ENCODE measurements at regions not wholly inside any gene's neighbourhood (a gene's known extent, or its start where the extent isn't known, plus 50 kb on each side); places are given as distances from the start of the nearest gene placed in this dataset.

DNA sequence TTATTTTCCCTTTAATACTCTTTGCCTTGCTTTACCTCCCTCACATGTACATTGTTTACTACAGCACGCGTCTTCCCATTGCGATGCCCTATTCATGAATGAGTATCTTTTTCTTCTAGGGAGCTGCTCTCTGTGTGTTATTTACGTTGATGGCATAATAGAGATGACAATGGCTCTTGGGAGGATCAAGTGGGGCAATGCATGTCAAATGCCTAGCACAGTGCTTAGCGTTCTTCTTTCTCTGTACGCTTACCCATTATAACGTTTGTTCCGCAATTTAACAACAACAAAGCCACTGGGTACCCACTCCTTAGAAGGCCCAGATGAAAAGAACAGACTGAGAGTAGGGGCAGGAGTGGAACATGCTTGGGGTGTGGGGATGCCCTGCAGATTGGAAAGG lies 271.6 kb upstream of the TNRC6C start:
- DNase-seq (ENCODE audit: insufficient read length, low spot score): no peak
- no peak for FAIRE-seq

DNA sequence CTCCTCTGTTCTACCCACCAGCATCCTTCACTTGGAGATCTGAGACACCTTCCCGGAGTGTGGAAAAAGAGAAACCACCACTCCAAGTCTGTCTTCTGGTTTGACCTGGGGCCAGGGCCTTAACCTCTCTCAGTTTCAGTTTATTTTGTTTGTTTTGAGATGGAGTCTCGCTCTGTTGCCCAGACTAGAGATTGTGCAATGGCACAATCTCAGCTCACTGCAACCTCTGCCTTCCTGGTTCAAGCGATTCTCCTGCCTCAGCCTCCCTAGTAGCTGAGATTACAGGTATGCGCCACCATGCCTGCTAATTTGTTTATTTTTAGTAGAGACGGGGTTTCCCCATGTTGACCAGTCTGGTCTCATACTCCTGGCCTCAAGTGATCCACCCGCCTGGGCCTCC lies 271.1 kb upstream of the TNRC6C start:
- TF ChIP-seq POU2F2 (IDR thresholded peaks at IDR 0.05; ENCODE audit: low read depth, low read length) (no peak), SPI1 (IDR thresholded peaks at IDR 0.05; ENCODE audit: low read depth, low read length) (no peak), TAF1 (IDR thresholded peaks at IDR 0.05; ENCODE audit: low read depth, low read length) (no peak)
- no peak for FAIRE-seq

More for the DNA sequence above, 271.6 kb upstream of the TNRC6C start:
- no peak for TF ChIP-seq SPI1 (IDR thresholded peaks at IDR 0.05; ENCODE audit: low read depth, low read length)

DNA sequence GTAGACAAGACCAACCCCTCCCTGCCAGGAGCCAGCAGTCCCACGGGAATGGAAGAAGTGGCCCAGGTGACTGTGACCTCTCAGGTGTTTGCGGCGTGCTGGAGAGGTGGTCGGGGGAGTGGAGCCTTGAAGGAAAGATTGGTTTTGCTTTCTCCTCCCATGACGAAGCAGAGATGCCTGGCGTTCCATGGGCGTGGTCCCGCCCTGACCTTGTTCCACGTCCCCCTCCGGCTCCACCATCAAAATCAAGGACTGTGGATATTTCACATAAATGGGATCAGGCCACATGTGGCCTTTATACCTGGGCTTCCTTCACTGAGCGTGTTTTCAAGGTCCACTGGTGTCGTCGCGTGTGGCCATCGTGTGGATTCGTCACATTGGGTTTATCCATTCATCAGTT lies 270.6 kb upstream of the TNRC6C start:
- no peak for DNase-seq (ENCODE audit: insufficient read length, low spot score)
- TF ChIP-seq POU2F2 (IDR thresholded peaks at IDR 0.05; ENCODE audit: low read depth, low read length) (no peak), PAX5 (IDR thresholded peaks at IDR 0.05; ENCODE audit: insufficient read depth, low read length, severe bottlenecking) (no peak), POLR2AphosphoS5 (IDR thresholded peaks at IDR 0.05; ENCODE audit: low read depth, low read length) (no peak), TAF1 (IDR thresholded peaks at IDR 0.05; ENCODE audit: low read depth, low read length) (no peak), SPI1 (IDR thresholded peaks at IDR 0.05; ENCODE audit: low read depth, low read length) (no peak), POLR2A (IDR thresholded peaks at IDR 0.05; ENCODE audit: low read depth, low read length) (no peak)
- FAIRE-seq: no peak

More for the DNA sequence above, 271.1 kb upstream of the TNRC6C start:
- DNase-seq (ENCODE audit: insufficient read length, low spot score): no peak

DNA sequence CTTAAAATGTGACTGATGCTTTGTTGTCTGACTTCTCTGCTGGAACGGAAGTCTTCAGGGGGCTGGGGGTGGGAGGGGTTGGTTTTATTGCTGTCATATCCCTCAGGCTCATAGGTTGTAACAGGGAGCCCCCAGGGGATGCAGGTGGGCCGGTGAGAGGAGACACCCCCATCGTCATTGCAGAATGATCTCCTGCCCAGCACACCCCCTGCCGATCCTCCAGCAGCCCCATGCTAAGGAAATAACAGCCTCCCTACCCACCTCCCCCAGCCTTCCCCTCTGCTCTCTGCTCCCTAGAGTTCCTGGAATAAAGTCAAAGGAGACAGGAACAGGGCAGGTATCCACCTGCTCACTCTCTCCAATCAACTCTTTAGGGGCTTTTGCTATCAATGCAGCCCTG lies 270.1 kb upstream of the TNRC6C start:
- FAIRE-seq (no peak), DNase-seq (ENCODE audit: insufficient read length, low spot score) (no peak)
- TF ChIP-seq POU2F2 (IDR thresholded peaks at IDR 0.05; ENCODE audit: low read depth, low read length): no peak

DNA sequence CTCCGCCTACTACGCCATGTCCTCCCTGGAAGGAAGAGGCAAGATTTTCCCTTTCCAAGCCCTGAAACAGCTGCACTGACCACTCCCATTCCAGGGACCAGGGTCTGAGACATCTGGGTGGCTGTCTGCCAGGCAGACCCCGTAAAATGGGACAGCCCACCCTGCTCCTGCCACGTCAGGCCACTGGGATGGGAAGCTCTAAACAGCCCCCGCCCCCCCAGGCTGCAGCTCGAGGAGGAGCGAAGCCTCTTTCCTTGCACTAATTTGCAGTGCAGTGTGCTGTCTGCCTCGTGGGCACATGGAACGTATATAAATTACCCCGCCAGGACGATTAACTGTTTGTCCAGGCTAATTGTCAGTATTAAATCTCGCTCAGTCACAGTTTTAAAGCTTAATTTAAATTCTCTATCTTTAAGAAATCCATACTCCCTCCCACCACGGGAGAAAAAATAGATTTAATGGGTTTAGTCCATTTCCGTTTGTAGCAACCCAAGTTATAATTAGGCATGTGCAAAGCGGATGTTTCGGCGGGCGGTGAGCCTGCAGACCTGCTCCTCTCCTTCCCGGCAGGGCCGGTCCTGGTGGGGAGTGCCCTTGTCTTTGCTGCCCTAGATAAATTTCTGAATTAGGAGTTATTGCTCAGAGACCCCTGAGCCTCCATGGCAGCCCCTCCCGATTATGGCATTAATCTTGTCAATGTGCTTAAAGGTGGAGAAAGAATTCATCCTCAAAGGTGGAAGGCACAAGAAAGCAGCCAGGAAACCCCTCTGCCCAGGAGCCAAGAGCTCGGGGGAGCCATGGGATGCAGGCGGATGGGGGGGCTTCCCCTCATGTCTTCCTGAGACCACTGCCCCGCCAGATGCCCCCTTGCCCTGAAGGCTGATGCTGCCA lies 268.0 kb upstream of the TNRC6C start:
- TF ChIP-seq POLR2A (IDR thresholded peaks at IDR 0.05; ENCODE audit: low read depth, low read length) (no peak), POU2F2 (IDR thresholded peaks at IDR 0.05; ENCODE audit: low read depth, low read length) (no peak)
- DNase-seq (ENCODE audit: insufficient read length, low spot score) (no peak), FAIRE-seq (peak; percentile 33)

DNA sequence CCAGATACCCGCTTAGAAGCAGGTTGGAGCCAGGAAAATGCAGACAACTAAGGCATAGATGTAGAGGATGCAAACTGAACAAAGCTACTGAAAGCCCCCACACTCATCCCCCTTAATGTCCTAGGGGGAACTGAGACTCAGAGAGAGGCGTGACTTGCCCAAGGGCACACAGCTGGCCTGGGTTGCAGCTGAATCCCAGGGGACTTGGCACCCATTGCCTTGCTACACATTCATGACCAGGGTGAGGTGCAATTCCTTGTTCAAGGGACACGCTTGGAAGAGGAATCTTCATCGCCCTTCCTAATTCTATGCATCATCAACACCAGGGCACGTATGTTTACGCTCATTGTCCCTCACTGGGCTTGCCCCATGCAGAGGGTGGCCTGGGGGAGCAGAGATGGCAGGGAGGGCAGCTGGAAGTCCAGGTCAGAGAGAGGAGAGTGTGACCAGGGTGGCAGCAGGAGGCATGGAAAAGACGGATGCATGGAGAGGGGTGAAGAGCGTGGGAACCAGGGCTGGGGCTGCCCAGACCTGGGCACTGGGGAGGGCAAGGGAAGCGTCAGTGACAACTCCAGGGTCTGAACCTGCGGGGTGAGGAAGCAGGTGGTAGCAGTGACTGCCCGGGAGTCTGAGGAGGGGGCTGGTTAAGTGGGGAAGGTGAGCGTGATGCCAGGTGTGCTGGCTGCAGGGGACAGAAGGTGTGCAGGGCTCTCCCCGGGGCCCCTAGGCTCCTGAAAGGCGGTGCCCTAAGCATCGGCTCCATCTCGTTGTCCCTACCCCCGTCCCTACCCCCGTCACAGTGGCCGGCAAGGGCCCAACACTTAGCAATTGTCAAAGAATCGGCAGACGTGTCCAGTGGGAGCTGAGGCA lies 267.1 kb upstream of the TNRC6C start:
- FAIRE-seq (peak; percentile 57), DNase-seq (ENCODE audit: insufficient read length, low spot score) (no peak)
- TF ChIP-seq TAF1 (IDR thresholded peaks at IDR 0.05; ENCODE audit: low read depth, low read length) (no peak), PAX5 (IDR thresholded peaks at IDR 0.05; ENCODE audit: insufficient read depth, low read length, severe bottlenecking) (no peak), SPI1 (IDR thresholded peaks at IDR 0.05; ENCODE audit: low read depth, low read length) (no peak), POU2F2 (IDR thresholded peaks at IDR 0.05; ENCODE audit: low read depth, low read length) (no peak), POLR2A (IDR thresholded peaks at IDR 0.05; ENCODE audit: low read depth, low read length) (no peak)

DNA sequence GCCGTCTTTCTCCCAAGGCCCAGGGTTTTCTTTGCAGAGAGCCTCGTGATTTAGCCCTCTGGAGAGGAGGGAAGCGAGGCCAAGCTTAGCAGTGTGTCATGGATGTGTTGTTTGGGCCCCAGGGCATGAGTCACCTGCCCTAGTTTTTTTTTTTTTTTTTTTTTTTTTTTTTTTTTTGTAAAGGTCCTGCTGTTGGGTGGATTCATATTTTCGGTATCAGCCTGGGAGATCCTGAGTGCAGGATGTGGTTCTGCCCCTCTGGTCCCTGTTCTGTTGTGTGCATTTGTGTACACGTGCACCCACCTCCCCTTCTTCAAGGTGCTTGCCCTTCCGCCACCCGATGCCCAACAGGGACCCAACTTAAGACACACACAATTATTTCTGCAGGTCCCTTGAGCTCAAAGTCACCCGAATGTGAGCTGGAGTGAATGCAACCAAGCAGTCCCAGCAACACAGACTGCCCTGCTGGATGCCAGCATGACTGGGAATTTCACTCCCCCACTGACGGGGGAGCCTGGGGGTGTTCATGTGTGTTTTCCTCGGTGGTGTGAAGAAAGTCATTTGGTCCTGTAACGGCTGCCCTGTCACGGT lies 265.8 kb upstream of the TNRC6C start:
- no peak for DNase-seq (ENCODE audit: insufficient read length, low spot score)
- TF ChIP-seq SPI1 (IDR thresholded peaks at IDR 0.05; ENCODE audit: low read depth, low read length) (no peak), TAF1 (IDR thresholded peaks at IDR 0.05; ENCODE audit: low read depth, low read length) (no peak), PAX5 (IDR thresholded peaks at IDR 0.05; ENCODE audit: insufficient read depth, low read length, severe bottlenecking) (no peak), POLR2A (IDR thresholded peaks at IDR 0.05; ENCODE audit: low read depth, low read length) (no peak), POLR2AphosphoS5 (IDR thresholded peaks at IDR 0.05; ENCODE audit: low read depth, low read length) (no peak), POU2F2 (IDR thresholded peaks at IDR 0.05; ENCODE audit: low read depth, low read length) (no peak)
- FAIRE-seq: no peak

DNA sequence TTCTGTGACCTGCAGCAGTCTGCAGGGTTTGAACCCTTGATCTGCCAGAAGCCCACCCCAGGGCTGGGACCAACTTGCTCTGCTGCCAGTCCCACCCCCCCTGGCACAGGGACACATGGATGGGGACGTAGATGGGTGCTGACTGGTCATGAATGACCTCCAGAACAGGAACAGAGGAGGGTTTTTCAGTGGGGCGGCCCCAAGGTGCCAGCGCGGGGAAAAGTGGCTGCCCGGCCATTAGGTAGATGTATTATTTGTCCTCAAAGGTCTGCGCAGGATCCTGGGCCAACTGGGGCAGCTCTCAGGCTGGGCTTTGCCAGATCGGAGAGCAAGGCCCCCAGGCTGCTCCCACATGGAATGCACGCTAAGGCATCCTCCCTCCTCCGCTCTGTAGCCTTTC lies 265.2 kb upstream of the TNRC6C start:
- TF ChIP-seq POLR2AphosphoS5 (IDR thresholded peaks at IDR 0.05; ENCODE audit: low read depth, low read length): no peak
- TF ChIP-seq SPI1 (IDR thresholded peaks at IDR 0.05; ENCODE audit: low read depth, low read length): no peak
- TF ChIP-seq POU2F2 (IDR thresholded peaks at IDR 0.05; ENCODE audit: low read depth, low read length): no peak
- no peak for TF ChIP-seq PAX5 (IDR thresholded peaks at IDR 0.05; ENCODE audit: insufficient read depth, low read length, severe bottlenecking)
- TF ChIP-seq TAF1 (IDR thresholded peaks at IDR 0.05; ENCODE audit: low read depth, low read length): no peak
- no peak for TF ChIP-seq POLR2A (IDR thresholded peaks at IDR 0.05; ENCODE audit: low read depth, low read length)
- no peak for FAIRE-seq
- no peak for DNase-seq (ENCODE audit: insufficient read length, low spot score)

DNA sequence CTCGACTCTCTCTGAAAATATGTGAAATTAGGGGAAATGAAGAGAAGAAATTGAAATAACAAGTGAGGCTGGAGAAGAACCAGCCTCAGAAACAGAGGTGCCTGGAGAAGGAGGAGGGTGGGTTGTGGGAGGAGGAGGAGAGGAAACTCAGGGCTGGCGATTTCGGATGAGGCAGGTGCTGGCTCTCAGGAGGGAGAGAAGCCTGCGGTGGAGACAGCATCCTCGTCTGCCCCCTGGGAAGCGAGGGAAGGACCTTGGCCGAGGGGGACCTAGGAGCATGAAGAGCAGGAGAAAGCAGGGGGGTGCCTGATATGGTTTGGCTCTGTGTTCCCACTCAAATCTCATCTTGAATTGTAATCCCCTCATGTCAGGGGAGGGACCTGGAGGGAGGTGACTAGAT lies 264.7 kb upstream of the TNRC6C start:
- no peak for TF ChIP-seq TAF1 (IDR thresholded peaks at IDR 0.05; ENCODE audit: low read depth, low read length)
- no peak for TF ChIP-seq PAX5 (IDR thresholded peaks at IDR 0.05; ENCODE audit: insufficient read depth, low read length, severe bottlenecking)
- no peak for TF ChIP-seq SPI1 (IDR thresholded peaks at IDR 0.05; ENCODE audit: low read depth, low read length)
- no peak for TF ChIP-seq POU2F2 (IDR thresholded peaks at IDR 0.05; ENCODE audit: low read depth, low read length)
- no peak for TF ChIP-seq POLR2A (IDR thresholded peaks at IDR 0.05; ENCODE audit: low read depth, low read length)
- no peak for TF ChIP-seq POLR2AphosphoS5 (IDR thresholded peaks at IDR 0.05; ENCODE audit: low read depth, low read length)
- FAIRE-seq (no peak), DNase-seq (ENCODE audit: insufficient read length, low spot score) (no peak)
